HL-60 (cell line): ENCODE measurements at regions not wholly inside any gene's neighbourhood (a gene's known extent, or its start where the extent isn't known, plus 50 kb on each side); places are given as distances from the start of the nearest gene placed in this dataset.

ENCODE experiments used
- DNase-seq, 2 experiments: peaks; one replicate each; pipeline ENCODE4 v3.0.0-alpha.2; 2010 to 2020; ENCODE audit warnings: low read depth in 1 of 2, low spot score in 1 of 2
- H3K27ac ChIP-seq: fragments of 250-450 bp; sonication (Bioruptor Pico); replicated peaks from 2 replicates; pipeline ENCODE4 v1.5.1; 2020; ENCODE audit warnings: mild to moderate bottlenecking, moderate library complexity
- H3K27me3 ChIP-seq: fragments of 250-450 bp; sonication (Bioruptor Pico); 2 replicates; pipeline ENCODE4 v1.5.1; 2021; ENCODE audit warnings: mild to moderate bottlenecking, moderate library complexity; ENCODE audit not compliant: insufficient read depth, poor library complexity, severe bottlenecking
- H3K4me3 ChIP-seq: replicated peaks from 2 replicates; pipeline ENCODE4 v1.5.1; 2011; ENCODE audit warnings: mild to moderate bottlenecking, control low read depth, low read length; ENCODE audit not compliant: insufficient read depth
- CTCF ChIP-seq: IDR thresholded peaks from one replicate; pipeline ENCODE4 v1.5.1; 2011; ENCODE audit warnings: low read length, control low read depth, inconsistent platforms; ENCODE audit not compliant: insufficient read depth
- GABPA ChIP-seq: IDR thresholded peaks from 2 replicates; pipeline ENCODE4 v1.6.1; 2012; ENCODE audit warnings: low read depth
- POLR2AphosphoS5 ChIP-seq: IDR thresholded peaks from 2 replicates; pipeline ENCODE4 v1.6.1; 2012; ENCODE audit warnings: low read depth
- REST ChIP-seq: IDR thresholded peaks from 2 replicates; pipeline ENCODE4 v1.6.1; 2012; ENCODE audit warnings: low read depth; ENCODE audit not compliant: insufficient replicate concordance
- SPI1 ChIP-seq: IDR thresholded peaks from 2 replicates; pipeline ENCODE4 v1.6.1; 2012; ENCODE audit warnings: low read depth, mild to moderate bottlenecking, borderline replicate concordance

- TF ChIP-seq POLR2AphosphoS5 (no peak), CTCF (no peak), GABPA (no peak), REST (no peak), SPI1 (no peak)
- Histone ChIP-seq H3K4me3 (no peak overlapping the region), H3K27ac (no peak overlapping the region), H3K27me3 (no peaks in the 10 kb centered on the region)
- no peak for DNase-seq
Observed at GRCh38 chr10:62688971-62689700, 115.4 kb upstream of the ADO start.

- TF ChIP-seq CTCF: no peak
- peak; percentile 81 for TF ChIP-seq SPI1
- H3K4me3 ChIP-seq: no peak overlapping the region
- no peaks in the 10 kb centered on the region for H3K27me3 ChIP-seq
- H3K27ac ChIP-seq: no peak overlapping the region
- peak in 1 of 2 experiments; percentile 29 for DNase-seq
Observed at GRCh38 chr10:62689712-62690111, 114.8 kb upstream of the ADO start.

- DNase-seq: no peak
- Histone ChIP-seq H3K4me3 (no peak overlapping the region), H3K27ac (no peak overlapping the region), H3K27me3 (no peaks in the 10 kb centered on the region)
- TF ChIP-seq SPI1 (no peak), REST (no peak), CTCF (no peak), POLR2AphosphoS5 (no peak), GABPA (no peak)
Observed at GRCh38 chr10:62690703-62691102, 113.8 kb upstream of the ADO start.

GRCh38 chr10:62691336-62691735 is 113.2 kb upstream of the ADO start:
- no peaks in the 10 kb centered on the region for H3K27me3 ChIP-seq
- H3K27ac ChIP-seq: no peak overlapping the region
- H3K4me3 ChIP-seq: no peak overlapping the region
- DNase-seq: no peak
- TF ChIP-seq CTCF (no peak), SPI1 (no peak), POLR2AphosphoS5 (no peak), REST (no peak), GABPA (no peak)
